Peyer's patch (tissue), 4 donors: ENCODE measurements at regions not wholly inside any gene's neighbourhood (a gene's known extent, or its start where the extent isn't known, plus 50 kb on each side); places are given as distances from the start of the nearest gene placed in this dataset.

ENCODE experiments used
- CTCF ChIP-seq, 6 experiments: fragments of 450-650 bp in 4 of 6; fragments of 200-600 bp in 2 of 6; sonication (generic) in 1 of 6; IDR thresholded peaks; one replicate each; pipeline ENCODE4 v1.5.1; 2017 to 2019; ENCODE audit warnings: antibody characterized with exemption in 6 of 6, mild to moderate bottlenecking in 3 of 6, moderate library complexity in 1 of 6
- POLR2A ChIP-seq, 2 donors: fragments of 450-650 bp; IDR thresholded peaks; one replicate each; pipeline ENCODE4 v1.5.1; 2017; ENCODE audit warnings: antibody characterized with exemption in 2 of 2, mild to moderate bottlenecking in 2 of 2, moderate library complexity in 2 of 2

GRCh38 chr6:147033267-147033666, 170.9 kb upstream of the STXBP5 start:
- no peak for TF ChIP-seq CTCF (IDR thresholded peaks at IDR 0.05)
- TF ChIP-seq POLR2A (IDR thresholded peaks at IDR 0.05), result no peak
